ENCODE measurements at regions not wholly inside any gene's neighbourhood (a gene's known extent, or its start where the extent isn't known, plus 50 kb on each side); places are given as distances from the start of the nearest gene placed in this dataset.

DNA sequence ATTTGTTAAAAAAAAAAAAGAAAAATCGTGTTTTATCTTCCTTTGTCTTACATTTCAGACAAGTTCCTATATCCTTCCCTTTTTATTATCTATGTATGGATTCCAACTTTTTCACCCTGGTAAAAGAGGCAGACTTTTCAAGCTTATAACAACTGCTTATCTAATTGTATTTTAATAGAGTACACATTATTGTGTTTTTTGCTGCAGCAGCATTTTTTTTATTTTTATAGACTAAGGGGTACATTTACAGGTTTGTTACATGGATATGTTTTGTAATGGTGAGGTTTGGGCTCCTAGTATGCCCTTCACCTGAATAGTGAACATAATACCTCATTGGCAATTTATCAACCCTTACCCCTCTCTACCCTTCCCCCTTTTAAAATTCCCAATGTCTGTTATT lies 195.0 kb upstream of the RGMB start:
- H3K27me3 ChIP-seq (ENCODE audit: control insufficient read depth in 1 of 2, insufficient read depth in 2 of 2, low read length in 1 of 2), result no peaks in the 10 kb centered on the region
- WGBS, 2 donors, result 66 to 68% methylated on average over 1 of the region's 1 CpG
- no peaks in the 10 kb centered on the region for H3K36me3 ChIP-seq (ENCODE audit: control insufficient read depth in 1 of 2, insufficient read depth in 2 of 2, low read length in 1 of 2)
- ATAC-seq (ENCODE audit: low FRiP score) (no peak), DNase-seq (no peak)
- H3K4me3 ChIP-seq (ENCODE audit: low read length in 2 of 2), result no peak overlapping the region
- H3K4me1 ChIP-seq (ENCODE audit: control insufficient read depth in 1 of 2, insufficient read depth in 2 of 2, low read length in 2 of 2), result no peaks in the 10 kb centered on the region
- no peak overlapping the region for H3K27ac ChIP-seq (ENCODE audit: low read depth in 1 of 2, low read length in 2 of 2)
- intact Hi-C loops (cut with DNase I), result no loop called here
- peaks cover 1% of the 10 kb centered on the region for H3K9me3 ChIP-seq (ENCODE audit: control insufficient read depth, low read length)

DNA sequence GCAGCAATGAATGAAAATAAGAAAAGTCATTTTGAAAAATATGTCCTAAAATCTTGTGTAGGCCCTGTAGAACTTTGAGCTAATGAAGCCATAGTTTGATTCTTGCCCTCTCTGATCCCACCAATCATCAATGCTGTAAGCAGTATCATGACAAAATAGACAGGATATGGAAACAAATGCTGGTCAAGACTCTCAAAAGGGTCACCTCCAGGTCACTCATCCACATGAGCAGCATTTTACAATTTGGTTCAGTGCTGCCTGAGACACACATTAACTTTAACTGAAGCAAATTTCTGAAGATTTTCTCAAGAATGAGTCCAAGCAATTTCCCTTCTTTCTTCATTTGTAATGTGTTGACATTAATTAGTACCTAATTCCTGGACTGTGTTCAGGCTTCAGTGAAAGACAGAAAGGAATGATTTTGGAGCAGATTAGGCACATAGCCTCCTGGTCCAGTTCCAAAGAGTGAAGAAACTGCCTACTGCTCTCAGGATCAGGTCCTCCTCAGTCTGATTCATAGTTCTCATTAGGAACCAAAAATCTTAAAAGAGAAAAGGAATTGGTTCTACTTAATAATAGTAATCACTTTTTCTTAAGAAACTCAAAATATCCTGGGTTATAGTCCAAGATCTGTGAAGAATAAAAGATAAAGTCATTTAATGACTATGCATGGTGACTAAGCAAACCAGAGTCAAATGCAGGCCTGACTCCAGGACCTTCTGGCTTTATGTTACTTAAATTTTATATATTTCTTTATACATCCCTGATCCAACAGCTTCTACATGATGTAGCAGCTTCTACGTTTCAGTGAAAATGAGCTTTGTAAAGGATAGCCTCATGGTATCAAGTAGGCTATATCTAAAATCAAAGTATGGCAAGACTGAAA lies 192.1 kb upstream of the RGMB start:
- DNase-seq (no peak), ATAC-seq (ENCODE audit: low FRiP score) (no peak)
- 62 to 64% methylated on average over 1 of the region's 1 CpG for WGBS, 2 donors
- Histone ChIP-seq H3K9me3 (ENCODE audit: control insufficient read depth, low read length) (peaks cover 1% of the 10 kb centered on the region), H3K27me3 (ENCODE audit: control insufficient read depth in 1 of 2, insufficient read depth in 2 of 2, low read length in 1 of 2) (no peaks in the 10 kb centered on the region), H3K4me3 (ENCODE audit: low read length in 2 of 2) (no peak overlapping the region), H3K36me3 (ENCODE audit: control insufficient read depth in 1 of 2, insufficient read depth in 2 of 2, low read length in 1 of 2) (no peaks in the 10 kb centered on the region), H3K27ac (ENCODE audit: low read depth in 1 of 2, low read length in 2 of 2) (no peak overlapping the region), H3K4me1 (ENCODE audit: control insufficient read depth in 1 of 2, insufficient read depth in 2 of 2, low read length in 2 of 2) (no peaks in the 10 kb centered on the region)
- intact Hi-C loops (cut with DNase I), result no loop called here

DNA sequence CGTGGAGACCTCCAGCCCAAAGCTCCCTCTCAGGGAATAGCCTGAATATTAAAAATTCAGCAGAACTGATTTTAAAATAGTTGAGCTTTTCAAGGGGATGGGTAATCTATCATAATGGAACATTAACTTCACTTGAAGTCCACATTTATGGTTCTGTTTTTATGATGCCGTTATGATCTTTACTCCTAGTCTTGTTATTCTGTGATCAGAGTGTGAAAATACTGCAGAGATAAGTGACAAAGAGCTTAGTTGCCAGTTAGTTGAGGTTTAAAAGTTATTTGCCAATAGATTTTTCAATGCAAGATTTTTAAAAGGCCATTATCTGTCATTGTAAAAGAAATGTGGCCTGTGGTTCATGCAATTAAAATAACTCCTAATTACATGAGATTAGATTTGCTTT lies 189.9 kb upstream of the RGMB start:
- Histone ChIP-seq H3K27me3 (ENCODE audit: control insufficient read depth in 1 of 2, insufficient read depth in 2 of 2, low read length in 1 of 2) (no peaks in the 10 kb centered on the region), H3K4me3 (ENCODE audit: low read length in 2 of 2) (no peak overlapping the region), H3K27ac (ENCODE audit: low read depth in 1 of 2, low read length in 2 of 2) (no peak overlapping the region), H3K36me3 (ENCODE audit: control insufficient read depth in 1 of 2, insufficient read depth in 2 of 2, low read length in 1 of 2) (no peaks in the 10 kb centered on the region), H3K9me3 (ENCODE audit: control insufficient read depth, low read length) (peaks cover 1% of the 10 kb centered on the region), H3K4me1 (ENCODE audit: control insufficient read depth in 1 of 2, insufficient read depth in 2 of 2, low read length in 2 of 2) (no peaks in the 10 kb centered on the region)
- intact Hi-C loops (cut with DNase I), result no loop called here
- WGBS, 2 donors, result 56 to 60% methylated on average over 2 of the region's 2 CpGs
- no peak for ATAC-seq (ENCODE audit: low FRiP score)
- no peak for DNase-seq

DNA sequence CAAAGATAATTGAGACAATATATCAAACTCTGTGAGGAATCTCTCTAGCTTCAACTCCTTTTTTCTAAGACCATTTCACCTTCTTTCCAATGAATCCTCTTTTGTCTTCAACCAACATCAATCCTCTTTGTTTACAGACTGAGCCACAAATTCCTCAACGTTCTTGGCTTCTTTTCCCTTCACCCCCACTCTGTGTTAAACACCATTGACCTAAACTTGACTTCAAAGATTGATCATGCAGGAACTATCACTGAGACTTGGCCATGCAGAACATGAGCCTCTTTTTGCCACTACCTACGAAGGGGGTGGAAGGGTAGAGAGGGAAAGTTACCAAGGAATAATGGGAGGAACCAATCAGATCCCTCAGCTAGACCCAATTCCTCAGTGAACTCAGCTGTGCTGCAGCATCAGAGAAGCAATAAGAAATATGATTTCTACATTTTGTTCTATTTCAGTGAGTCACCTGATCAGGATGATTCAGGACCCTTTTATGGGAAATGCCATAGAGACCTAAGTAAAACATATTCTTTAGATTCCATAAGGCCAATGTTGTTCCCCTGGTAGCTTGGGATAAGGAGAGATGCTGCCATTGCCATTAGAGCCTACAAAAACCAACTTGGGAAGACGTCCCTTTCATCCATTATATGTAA lies 187.7 kb upstream of the RGMB start:
- intact Hi-C loops (cut with DNase I), result no loop called here
- Histone ChIP-seq H3K4me1 (ENCODE audit: control insufficient read depth in 1 of 2, insufficient read depth in 2 of 2, low read length in 2 of 2) (no peaks in the 10 kb centered on the region), H3K4me3 (ENCODE audit: low read length in 2 of 2) (no peak overlapping the region), H3K9me3 (ENCODE audit: control insufficient read depth, low read length) (peaks cover 3% of the 10 kb centered on the region), H3K27me3 (ENCODE audit: control insufficient read depth in 1 of 2, insufficient read depth in 2 of 2, low read length in 1 of 2) (no peaks in the 10 kb centered on the region), H3K27ac (ENCODE audit: low read depth in 1 of 2, low read length in 2 of 2) (no peak overlapping the region), H3K36me3 (ENCODE audit: control insufficient read depth in 1 of 2, insufficient read depth in 2 of 2, low read length in 1 of 2) (no peaks in the 10 kb centered on the region)
- ATAC-seq (ENCODE audit: low FRiP score) (no peak), DNase-seq (no peak)
- 41% methylated on average over 3 of the region's 3 CpGs for WGBS, 2 donors

DNA sequence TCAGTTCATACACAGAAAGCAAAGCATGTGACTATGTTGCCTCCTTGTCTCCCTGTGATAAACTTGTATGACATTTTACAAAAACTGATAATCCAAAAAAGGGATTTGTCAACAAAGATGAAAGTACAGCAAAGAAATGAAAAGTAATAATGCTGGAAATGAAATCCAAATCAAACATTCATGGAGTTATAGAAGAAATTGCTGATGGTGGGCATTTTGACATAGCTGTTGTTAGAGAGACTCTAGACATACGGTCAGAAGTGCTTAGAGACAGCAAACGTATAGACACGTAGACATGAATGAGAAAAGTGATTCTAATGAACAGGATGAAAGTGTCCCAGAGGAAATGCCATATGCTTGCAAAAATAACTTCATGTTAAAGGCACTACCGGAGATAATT lies 186.9 kb upstream of the RGMB start:
- Histone ChIP-seq H3K9me3 (ENCODE audit: control insufficient read depth, low read length) (peaks cover 3% of the 10 kb centered on the region), H3K36me3 (ENCODE audit: control insufficient read depth in 1 of 2, insufficient read depth in 2 of 2, low read length in 1 of 2) (no peaks in the 10 kb centered on the region), H3K27me3 (ENCODE audit: control insufficient read depth in 1 of 2, insufficient read depth in 2 of 2, low read length in 1 of 2) (no peaks in the 10 kb centered on the region), H3K4me1 (ENCODE audit: control insufficient read depth in 1 of 2, insufficient read depth in 2 of 2, low read length in 2 of 2) (no peaks in the 10 kb centered on the region), H3K4me3 (ENCODE audit: low read length in 2 of 2) (no peak overlapping the region), H3K27ac (ENCODE audit: low read depth in 1 of 2, low read length in 2 of 2) (no peak overlapping the region)
- DNase-seq, result no peak
- whole genome bisulfite sequencing, 2 donors, result 7 to 20% methylated on average over 4 of the region's 4 CpGs
- ATAC-seq (ENCODE audit: low FRiP score), result no peak
- intact Hi-C loops (cut with DNase I), result no loop called here

DNA sequence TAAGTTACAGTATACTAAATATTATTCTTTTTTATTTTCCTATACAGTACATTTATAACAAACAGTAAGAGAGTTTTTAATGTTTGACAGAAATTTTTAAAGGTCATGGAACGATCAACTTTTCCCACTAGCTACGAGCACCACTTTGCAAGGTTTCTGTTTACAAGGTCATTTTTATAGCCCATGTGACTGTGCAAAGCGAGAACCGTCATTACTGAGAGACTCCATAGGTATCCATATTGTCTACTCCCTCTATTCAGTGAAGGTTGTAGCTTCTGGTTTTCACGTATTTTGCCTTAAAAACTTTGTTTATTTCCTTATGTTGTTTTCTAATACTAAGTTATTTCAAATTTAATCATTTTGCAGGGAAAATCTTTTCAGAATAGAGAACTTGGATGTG lies 186.3 kb upstream of the RGMB start:
- 48 to 62% methylated on average over 5 of the region's 5 CpGs for WGBS, 2 donors
- Histone ChIP-seq H3K27ac (ENCODE audit: low read depth in 1 of 2, low read length in 2 of 2) (no peak overlapping the region), H3K4me3 (ENCODE audit: low read length in 2 of 2) (no peak overlapping the region), H3K9me3 (ENCODE audit: control insufficient read depth, low read length) (peaks cover 3% of the 10 kb centered on the region), H3K27me3 (ENCODE audit: control insufficient read depth in 1 of 2, insufficient read depth in 2 of 2, low read length in 1 of 2) (no peaks in the 10 kb centered on the region), H3K4me1 (ENCODE audit: control insufficient read depth in 1 of 2, insufficient read depth in 2 of 2, low read length in 2 of 2) (no peaks in the 10 kb centered on the region), H3K36me3 (ENCODE audit: control insufficient read depth in 1 of 2, insufficient read depth in 2 of 2, low read length in 1 of 2) (no peaks in the 10 kb centered on the region)
- DNase-seq, result no peak
- no peak for ATAC-seq (ENCODE audit: low FRiP score)
- intact Hi-C loops (cut with DNase I), result no loop called here

DNA sequence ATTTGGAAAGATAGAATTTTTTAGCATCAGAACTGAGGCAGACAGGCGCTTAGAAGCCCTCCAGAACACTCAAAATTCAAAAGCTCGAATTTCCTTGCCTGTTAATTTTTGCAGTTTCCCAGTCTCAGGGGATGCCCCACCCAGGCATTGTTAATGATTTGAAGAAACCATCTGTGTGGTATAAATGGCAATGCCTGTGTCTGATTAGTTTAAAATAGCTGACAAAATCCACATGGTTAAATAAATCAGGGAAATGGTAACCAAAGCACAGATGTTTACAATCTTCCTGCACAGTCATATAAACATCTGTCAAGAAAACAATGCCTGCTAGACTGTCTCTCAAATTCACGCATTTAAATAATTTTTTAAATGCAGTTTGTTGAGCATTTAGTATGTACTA lies 185.2 kb upstream of the RGMB start:
- Histone ChIP-seq H3K9me3 (ENCODE audit: control insufficient read depth, low read length) (peaks cover 3% of the 10 kb centered on the region), H3K36me3 (ENCODE audit: control insufficient read depth in 1 of 2, insufficient read depth in 2 of 2, low read length in 1 of 2) (no peaks in the 10 kb centered on the region), H3K27me3 (ENCODE audit: control insufficient read depth in 1 of 2, insufficient read depth in 2 of 2, low read length in 1 of 2) (no peaks in the 10 kb centered on the region), H3K4me3 (ENCODE audit: low read length in 2 of 2) (no peak overlapping the region), H3K27ac (ENCODE audit: low read depth in 1 of 2, low read length in 2 of 2) (no peak overlapping the region), H3K4me1 (ENCODE audit: control insufficient read depth in 1 of 2, insufficient read depth in 2 of 2, low read length in 2 of 2) (no peaks in the 10 kb centered on the region)
- 36 to 44% methylated on average over 3 of the region's 3 CpGs for WGBS, 2 donors
- ATAC-seq (ENCODE audit: low FRiP score) (no peak), DNase-seq (no peak)
- intact Hi-C loops (cut with DNase I), result no loop called here

DNA sequence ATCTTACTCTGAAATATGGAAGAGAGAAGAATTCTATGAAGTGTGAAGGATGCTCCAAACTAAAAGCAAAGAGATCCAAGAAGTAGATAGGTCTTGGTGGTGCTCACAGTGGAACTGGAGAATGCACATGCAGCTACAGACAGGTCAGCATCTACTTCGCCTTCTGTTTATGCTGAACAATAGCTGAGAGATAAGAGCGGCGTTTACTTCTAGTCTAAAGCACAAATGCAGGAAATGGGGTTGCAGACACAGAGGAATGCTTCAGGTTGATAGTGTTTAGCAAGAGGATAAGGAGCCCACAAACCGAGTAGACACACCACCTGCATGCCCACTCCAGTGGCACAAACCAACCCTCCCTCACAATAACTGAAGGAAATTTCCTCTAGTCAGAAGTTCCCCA lies 180.0 kb upstream of the RGMB start:
- Histone ChIP-seq H3K4me1 (ENCODE audit: control insufficient read depth in 1 of 2, insufficient read depth in 2 of 2, low read length in 2 of 2) (no peaks in the 10 kb centered on the region), H3K27me3 (ENCODE audit: control insufficient read depth in 1 of 2, insufficient read depth in 2 of 2, low read length in 1 of 2) (no peaks in the 10 kb centered on the region), H3K27ac (ENCODE audit: low read depth in 1 of 2, low read length in 2 of 2) (no peak overlapping the region), H3K9me3 (ENCODE audit: control insufficient read depth, low read length) (peaks cover 2% of the 10 kb centered on the region), H3K4me3 (ENCODE audit: low read length in 2 of 2) (no peak overlapping the region), H3K36me3 (ENCODE audit: control insufficient read depth in 1 of 2, insufficient read depth in 2 of 2, low read length in 1 of 2) (no peaks in the 10 kb centered on the region)
- intact Hi-C loops (cut with DNase I), result no loop called here
- DNase-seq (no peak), ATAC-seq (ENCODE audit: low FRiP score) (no peak)
- 65 to 72% methylated on average over 4 of the region's 4 CpGs for WGBS, 2 donors

DNA sequence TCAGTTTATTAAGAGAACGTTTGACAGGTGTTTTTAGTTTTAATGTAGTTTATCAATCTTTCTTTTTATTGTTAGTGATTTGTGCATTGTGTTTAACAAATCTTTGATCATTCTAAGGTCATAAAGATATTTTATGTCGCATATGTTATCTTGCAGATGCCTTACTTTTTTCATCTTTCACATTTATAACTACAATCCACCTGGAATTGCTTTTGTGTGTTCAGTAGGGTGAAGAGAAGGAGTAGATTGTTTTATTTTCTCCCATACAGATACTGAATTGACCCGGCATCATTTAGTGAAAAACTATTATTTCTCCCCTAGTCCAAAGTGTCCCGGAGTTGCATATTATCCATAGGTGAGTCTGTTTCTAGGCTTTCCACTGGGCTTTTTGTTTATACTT lies 179.4 kb upstream of the RGMB start:
- DNase-seq (no peak), ATAC-seq (ENCODE audit: low FRiP score) (no peak)
- Histone ChIP-seq H3K4me3 (ENCODE audit: low read length in 2 of 2) (no peak overlapping the region), H3K9me3 (ENCODE audit: control insufficient read depth, low read length) (peaks cover 2% of the 10 kb centered on the region), H3K4me1 (ENCODE audit: control insufficient read depth in 1 of 2, insufficient read depth in 2 of 2, low read length in 2 of 2) (no peaks in the 10 kb centered on the region), H3K27me3 (ENCODE audit: control insufficient read depth in 1 of 2, insufficient read depth in 2 of 2, low read length in 1 of 2) (no peaks in the 10 kb centered on the region), H3K27ac (ENCODE audit: low read depth in 1 of 2, low read length in 2 of 2) (no peak overlapping the region), H3K36me3 (ENCODE audit: control insufficient read depth in 1 of 2, insufficient read depth in 2 of 2, low read length in 1 of 2) (no peaks in the 10 kb centered on the region)
- intact Hi-C loops (cut with DNase I), result no loop called here
- 72 to 81% methylated on average over 4 of the region's 4 CpGs for WGBS, 2 donors

All from aorta (tissue), 5 donors.